Neutrophil (primary cell): ENCODE measurements at regions not wholly inside any gene's neighbourhood (a gene's known extent, or its start where the extent isn't known, plus 50 kb on each side); places are given as distances from the start of the nearest gene placed in this dataset.

Experiments used
- H3K27ac ChIP-seq: fragments of 200-600 bp; sonication (generic); 2 replicates; pipeline ENCODE4 v1.5.1; 2016; ENCODE audit warnings: mild to moderate bottlenecking, moderate library complexity
- H3K27me3 ChIP-seq: fragments of 200-600 bp; sonication (generic); 2 replicates; pipeline ENCODE4 v1.6.0; 2016; ENCODE audit warnings: mild to moderate bottlenecking
- H3K36me3 ChIP-seq: fragments of 200-600 bp; sonication (generic); 2 replicates; pipeline ENCODE4 v1.5.1; 2017
- H3K4me1 ChIP-seq, 2 experiments: fragments of 200-600 bp in 1 of 2; sonication (generic) in 1 of 2; 1 replicate in 1 of 2; 2 replicates in 1 of 2; pipeline versions ENCODE4 v1.5.1 to v1.6.1; 2013 to 2016; ENCODE audit warnings: low read depth in 1 of 2, low read length in 1 of 2, mild to moderate bottlenecking in 1 of 2, moderate library complexity in 1 of 2; ENCODE audit not compliant: control insufficient read depth in 1 of 2, insufficient read depth in 1 of 2
- H3K4me3 ChIP-seq, 2 experiments: fragments of 200-600 bp in 1 of 2; sonication (generic) in 1 of 2; 1 replicate in 1 of 2; 2 replicates in 1 of 2; pipeline ENCODE4 v1.5.1; 2013 to 2016; ENCODE audit warnings: low read depth in 1 of 2, low read length in 1 of 2, mild to moderate bottlenecking in 1 of 2, moderate library complexity in 1 of 2
- H3K9me3 ChIP-seq: fragments of 200-600 bp; sonication (generic); 2 replicates; pipeline ENCODE4 v1.5.1; 2016
- TF ChIP-seq, protein P1 (sequence below): fragments of 200-600 bp; sonication (generic); IDR thresholded peaks from 2 replicates; pipeline ENCODE4 v1.5.1; 2016; ENCODE audit warnings: antibody characterized with exemption

DNA sequence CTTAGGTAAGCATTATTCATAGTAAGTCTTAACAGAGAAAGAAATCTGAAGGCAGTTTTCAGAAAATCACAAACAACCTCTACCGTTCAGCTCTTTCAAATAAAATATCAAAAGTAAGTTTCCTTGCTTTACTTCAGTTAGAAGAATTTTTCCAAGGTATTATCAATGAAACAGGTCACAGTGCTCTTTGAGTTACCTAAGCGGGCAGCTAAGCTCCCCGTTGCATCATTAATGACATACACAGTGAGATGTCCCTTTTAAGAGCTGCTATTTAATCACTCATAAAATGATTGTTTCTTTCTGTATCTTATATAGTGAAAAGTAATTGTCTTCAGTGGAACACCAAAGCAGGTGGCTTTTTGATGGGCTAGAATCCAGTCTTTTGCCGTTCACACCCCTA is 86.2 kb upstream of the PIK3R1 start:
- no peaks in the 10 kb centered on the region for H3K27me3 ChIP-seq
- TF ChIP-seq, protein P1, sequence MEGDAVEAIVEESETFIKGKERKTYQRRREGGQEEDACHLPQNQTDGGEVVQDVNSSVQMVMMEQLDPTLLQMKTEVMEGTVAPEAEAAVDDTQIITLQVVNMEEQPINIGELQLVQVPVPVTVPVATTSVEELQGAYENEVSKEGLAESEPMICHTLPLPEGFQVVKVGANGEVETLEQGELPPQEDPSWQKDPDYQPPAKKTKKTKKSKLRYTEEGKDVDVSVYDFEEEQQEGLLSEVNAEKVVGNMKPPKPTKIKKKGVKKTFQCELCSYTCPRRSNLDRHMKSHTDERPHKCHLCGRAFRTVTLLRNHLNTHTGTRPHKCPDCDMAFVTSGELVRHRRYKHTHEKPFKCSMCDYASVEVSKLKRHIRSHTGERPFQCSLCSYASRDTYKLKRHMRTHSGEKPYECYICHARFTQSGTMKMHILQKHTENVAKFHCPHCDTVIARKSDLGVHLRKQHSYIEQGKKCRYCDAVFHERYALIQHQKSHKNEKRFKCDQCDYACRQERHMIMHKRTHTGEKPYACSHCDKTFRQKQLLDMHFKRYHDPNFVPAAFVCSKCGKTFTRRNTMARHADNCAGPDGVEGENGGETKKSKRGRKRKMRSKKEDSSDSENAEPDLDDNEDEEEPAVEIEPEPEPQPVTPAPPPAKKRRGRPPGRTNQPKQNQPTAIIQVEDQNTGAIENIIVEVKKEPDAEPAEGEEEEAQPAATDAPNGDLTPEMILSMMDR, result no peak
- H3K27ac ChIP-seq, result no peak overlapping the region
- H3K4me1 ChIP-seq, result no peaks in the 10 kb centered on the region
- no peaks in the 10 kb centered on the region for H3K9me3 ChIP-seq
- H3K4me3 ChIP-seq, result no peak overlapping the region
- H3K36me3 ChIP-seq, result no peaks in the 10 kb centered on the region

DNA sequence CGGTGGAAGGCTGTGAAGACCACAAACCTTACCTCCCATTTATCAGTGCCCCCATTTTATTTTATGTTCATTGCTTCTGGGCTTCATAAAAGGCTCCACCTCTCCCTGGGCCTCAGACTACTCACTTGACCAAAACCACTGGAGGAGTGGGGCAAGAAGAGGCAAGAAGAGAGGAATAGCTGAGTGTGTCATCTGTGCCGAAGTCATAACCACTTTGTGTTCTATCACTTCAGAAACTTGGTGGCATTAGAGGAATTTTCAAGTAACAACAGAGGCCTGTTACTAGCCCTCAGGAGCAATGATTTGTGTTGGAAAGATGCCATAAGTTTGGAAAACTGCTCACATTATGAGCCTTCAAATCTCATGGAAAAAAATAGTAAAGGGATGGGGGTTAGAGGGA is 88.7 kb upstream of the PIK3R1 start:
- H3K9me3 ChIP-seq, result no peaks in the 10 kb centered on the region
- TF ChIP-seq, protein P1, result no peak
- no peak overlapping the region for H3K27ac ChIP-seq
- no peaks in the 10 kb centered on the region for H3K4me1 ChIP-seq
- no peak overlapping the region for H3K4me3 ChIP-seq
- H3K36me3 ChIP-seq, result no peaks in the 10 kb centered on the region
- no peaks in the 10 kb centered on the region for H3K27me3 ChIP-seq

DNA sequence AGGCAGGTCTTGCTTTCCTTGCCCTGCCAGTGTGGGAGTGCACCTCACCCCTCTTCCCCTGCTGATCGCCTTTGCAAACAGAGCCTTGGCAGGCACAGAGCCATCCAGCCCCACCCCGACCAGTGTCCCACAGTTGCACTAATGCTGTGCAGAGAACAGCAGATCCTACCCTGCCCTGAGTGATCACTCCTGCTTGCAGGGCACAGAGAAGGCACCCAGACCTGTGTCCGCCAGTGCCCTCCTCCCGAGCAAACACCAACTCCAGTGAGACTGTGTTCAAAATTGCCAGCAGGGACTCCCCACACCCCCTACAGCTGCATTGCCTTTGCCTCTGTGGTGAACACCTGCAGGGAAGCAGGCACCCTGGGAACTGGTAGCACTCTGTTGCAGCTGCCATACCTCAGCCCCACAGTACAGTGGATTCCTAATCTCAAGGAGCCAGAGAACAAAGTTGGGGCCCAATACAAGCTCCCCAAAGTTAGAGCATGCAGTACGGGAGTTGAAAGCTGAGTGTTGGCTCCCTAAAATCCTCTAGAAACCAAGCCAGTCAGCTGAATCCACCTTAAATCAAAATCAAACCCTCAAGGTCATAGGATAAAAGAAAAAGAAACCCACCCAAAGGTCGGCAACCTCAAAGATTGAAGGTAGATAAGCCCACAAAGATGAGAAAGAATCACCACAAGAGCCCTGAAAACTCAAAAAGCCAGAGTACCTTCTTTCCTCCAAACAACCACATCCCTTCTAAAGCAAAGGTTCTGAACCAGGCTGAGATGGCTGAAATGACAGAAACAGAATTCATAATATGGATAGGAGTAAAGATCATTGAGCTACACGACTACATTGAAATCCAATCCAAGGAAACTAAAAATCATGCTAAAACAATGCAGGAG is 92.9 kb upstream of the PIK3R1 start:
- Histone ChIP-seq H3K9me3 (no peaks in the 10 kb centered on the region), H3K36me3 (no peaks in the 10 kb centered on the region), H3K4me1 (no peaks in the 10 kb centered on the region), H3K4me3 (no peak overlapping the region), H3K27ac (no peak overlapping the region), H3K27me3 (no peaks in the 10 kb centered on the region)
- TF ChIP-seq, protein P1, result no peak

DNA sequence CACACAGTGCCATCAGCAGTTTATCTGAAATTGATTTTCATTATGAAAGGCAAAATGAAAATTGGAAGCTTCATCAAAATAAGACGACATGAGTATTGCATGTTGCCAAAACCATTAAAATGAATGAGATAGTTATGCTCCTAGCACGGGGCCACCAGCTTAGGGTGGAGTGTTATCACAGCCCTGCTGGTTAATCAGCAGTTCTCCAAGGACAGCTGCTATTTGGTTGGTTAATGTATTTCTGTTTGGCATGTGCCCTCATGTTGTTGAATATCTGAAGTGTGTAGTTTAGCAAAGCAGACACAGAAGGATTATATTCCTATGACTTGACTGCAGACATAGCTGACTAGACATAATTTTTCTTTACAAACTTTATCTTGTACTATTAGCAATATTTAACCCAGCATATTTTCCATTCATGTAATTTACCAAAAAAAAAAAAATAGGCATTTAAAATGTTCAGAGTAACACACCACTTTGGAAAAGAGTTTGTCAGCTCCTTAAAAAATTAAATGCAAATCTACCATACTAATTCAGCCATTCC is 98.6 kb upstream of the PIK3R1 start:
- TF ChIP-seq, protein P1, result no peak
- Histone ChIP-seq H3K4me1 (no peaks in the 10 kb centered on the region), H3K27me3 (no peaks in the 10 kb centered on the region), H3K27ac (no peak overlapping the region), H3K36me3 (no peaks in the 10 kb centered on the region), H3K9me3 (no peaks in the 10 kb centered on the region), H3K4me3 (no peak overlapping the region)

DNA sequence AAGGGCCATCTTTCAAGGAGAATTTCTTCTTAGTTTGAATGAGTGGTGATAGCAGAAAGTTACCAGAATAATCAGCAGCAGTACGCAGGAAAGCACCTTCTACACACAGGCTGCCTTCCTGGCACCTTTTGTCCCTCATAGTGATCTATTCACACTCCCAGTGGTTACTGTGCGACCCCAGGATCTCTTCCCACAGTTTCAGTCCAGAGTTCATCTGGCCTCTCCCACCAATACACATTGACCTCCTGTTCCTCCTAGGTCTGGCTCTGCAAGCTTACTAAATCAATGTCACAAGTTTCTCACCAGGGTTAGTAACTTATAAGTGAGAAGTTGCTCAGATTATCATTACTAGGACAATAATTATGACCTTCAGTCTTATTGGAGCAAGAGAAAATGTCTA is 99.1 kb upstream of the PIK3R1 start:
- no peak overlapping the region for H3K27ac ChIP-seq
- H3K27me3 ChIP-seq, result no peaks in the 10 kb centered on the region
- no peak overlapping the region for H3K4me3 ChIP-seq
- TF ChIP-seq, protein P1, result no peak
- H3K36me3 ChIP-seq, result no peaks in the 10 kb centered on the region
- no peaks in the 10 kb centered on the region for H3K4me1 ChIP-seq
- no peaks in the 10 kb centered on the region for H3K9me3 ChIP-seq
